Epidermal melanocyte (primary cell): ENCODE measurements at regions not wholly inside any gene's neighbourhood (a gene's known extent, or its start where the extent isn't known, plus 50 kb on each side); places are given as distances from the start of the nearest gene placed in this dataset.
"Not testable (repeated sequence)": the region's sequence is repeated elsewhere in the genome, so short reads cannot be mapped to it uniquely, and the experiment has no call there.

Experiments used
- DNase-seq: peaks from one replicate; pipeline ENCODE4 v3.0.0; 2011; ENCODE audit warnings: low spot score; ENCODE audit not compliant: insufficient read length

DNA sequence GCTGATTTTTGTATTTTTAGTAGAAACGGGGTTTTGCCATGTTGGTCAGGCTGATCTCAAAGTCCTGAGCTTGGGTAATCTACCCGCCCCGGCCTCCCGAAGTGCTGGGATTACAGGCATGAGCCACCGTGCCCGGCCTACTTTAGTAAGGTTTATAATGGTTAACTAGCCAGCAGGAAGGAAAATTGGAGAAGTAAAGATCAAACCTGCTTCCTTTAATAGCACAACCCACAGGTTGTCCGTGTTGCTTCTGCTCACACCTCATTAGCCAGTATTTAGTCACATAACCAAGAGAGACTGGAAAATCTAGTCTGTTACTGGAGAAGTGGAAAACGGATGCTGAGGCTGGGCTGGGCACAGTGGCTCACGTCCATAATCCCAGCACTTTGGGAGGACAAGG lies 51.9 kb upstream of the TBL1XR1 start:
- no peak for DNase-seq

DNA sequence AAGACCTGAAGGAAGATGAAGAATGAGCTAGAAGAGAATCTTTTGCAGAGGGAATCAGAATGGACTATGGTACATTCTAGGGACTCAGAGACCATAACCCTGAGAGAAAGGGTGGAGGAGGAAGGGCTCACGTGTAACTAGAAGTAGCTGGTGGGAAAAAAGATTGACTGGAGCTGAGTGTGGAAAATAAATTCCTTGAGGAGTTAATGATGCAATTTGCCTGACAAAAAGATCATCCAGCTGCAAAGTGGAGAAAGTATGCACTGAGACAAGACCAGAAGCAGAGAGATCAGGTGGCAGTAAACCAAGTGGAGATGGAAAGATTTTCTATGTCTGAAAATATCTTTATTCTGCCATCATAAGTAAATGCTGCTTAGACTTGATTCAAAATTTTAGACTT lies 52.9 kb upstream of the TBL1XR1 start:
- no peak for DNase-seq

DNA sequence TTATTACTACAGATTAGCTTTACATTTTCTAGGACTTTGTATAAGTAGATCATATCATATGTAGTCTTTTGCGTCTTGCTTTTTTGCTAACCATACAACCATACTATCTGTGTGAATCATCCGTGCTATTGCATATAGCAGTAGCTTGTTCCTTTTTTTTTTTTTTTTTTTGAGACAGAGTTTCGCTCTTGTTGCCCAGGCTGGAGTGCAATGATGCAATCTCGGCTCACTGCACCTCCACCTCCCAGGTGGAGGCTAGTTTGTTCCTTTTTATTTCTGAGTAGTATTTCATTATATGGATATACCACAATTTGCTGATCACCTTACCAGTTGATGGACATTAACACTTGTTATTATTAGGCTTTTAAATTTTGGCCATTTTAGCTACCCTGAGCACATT lies 54.5 kb upstream of the TBL1XR1 start:
- DNase-seq = no peak

DNA sequence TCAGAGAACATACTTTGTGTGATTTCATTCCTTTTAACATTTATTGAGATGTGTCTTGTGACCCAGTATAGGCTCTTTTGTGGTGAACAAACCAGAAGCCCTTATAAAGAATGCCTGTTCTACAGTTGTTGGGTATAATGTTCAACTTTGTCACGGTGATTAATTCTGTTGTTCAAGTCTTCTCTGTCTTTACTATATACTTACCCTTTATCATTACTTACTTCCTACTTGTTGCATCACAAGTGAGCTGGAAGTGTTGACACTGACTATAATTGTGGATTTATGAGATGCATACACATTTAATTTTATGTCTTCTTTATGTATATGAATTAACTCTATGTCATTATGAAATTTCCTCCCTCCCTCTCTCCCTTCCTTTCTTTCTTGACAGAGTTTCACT lies 59.7 kb upstream of the TBL1XR1 start:
- DNase-seq = no peak

GRCh38 chr3:177257625-177258024 lies 60.3 kb upstream of the TBL1XR1 start:
- DNase-seq = no peak

- DNase-seq = no peak
These were observed 65.1 kb upstream of the TBL1XR1 start for GRCh38 chr3:177262396-177262795.

GRCh38 chr3:177263615-177264368 lies 66.5 kb upstream of the TBL1XR1 start:
- no peak for DNase-seq

DNA sequence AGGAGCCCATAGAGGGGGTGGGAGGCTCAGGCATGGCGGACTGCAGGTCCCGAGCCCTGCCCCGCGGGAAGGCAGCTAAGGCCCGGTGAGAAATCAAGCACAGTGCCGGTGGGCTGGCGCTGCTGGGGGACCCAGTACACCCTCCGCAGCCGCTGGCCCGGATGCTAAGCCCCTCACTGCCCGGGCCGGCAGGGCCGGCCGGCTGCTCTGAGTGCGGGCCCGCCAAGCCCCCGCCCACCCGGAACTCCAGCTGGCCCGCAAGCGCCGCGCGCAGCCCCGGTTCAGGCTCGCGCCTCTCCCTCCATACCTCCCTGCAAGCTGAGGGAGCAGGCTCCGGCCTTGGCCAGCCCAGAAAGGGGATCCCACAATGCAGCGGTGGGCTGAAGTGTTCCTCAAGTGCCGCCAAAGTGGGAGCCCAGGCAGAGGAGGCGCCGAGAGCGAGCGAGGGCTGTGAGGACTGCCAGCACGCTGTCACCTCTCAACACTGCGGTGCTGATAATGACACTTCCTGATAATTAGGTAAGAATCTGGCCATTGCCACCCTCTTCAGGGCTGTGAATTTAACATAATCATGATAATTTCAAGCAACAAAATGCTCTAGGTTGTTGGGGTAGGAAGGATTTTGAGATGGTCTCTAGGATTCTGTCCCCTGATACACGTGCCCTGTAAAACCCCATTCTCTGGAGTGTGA lies 74.7 kb upstream of the TBL1XR1 start:
- DNase-seq = not testable (repeated sequence)

- DNase-seq = no peak
These were observed 80.7 kb upstream of the TBL1XR1 start for GRCh38 chr3:177278016-177278415.

GRCh38 chr3:177279118-177279815 lies 82.0 kb upstream of the TBL1XR1 start:
- no peak for DNase-seq

GRCh38 chr3:177281292-177282118 lies 84.2 kb upstream of the TBL1XR1 start:
- DNase-seq = no peak

DNA sequence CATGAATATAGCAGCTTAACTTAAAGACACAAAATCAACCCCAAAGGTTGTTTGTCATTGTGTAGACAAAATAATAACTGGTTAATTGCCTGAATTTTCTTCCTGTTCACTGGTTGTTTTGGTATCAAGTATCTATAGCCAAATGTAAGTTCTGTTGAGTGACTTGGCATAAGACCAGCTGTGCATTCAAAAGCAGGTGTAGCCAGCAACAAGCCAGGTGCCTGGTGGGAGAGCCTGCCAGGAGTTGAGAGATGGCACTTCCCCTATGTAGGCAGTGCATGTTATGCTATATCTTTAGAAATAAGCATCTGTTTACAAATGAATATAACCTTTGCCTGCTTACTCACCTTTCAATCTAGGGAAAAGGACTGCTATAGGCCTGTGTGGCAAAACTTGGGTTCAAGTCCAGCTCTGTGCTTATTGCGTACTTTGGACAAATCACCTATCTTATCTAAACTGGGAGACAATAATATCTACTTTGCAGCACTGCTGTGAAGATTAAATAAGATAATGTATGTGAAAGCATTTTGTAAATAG lies 84.9 kb upstream of the TBL1XR1 start:
- DNase-seq = no peak

DNA sequence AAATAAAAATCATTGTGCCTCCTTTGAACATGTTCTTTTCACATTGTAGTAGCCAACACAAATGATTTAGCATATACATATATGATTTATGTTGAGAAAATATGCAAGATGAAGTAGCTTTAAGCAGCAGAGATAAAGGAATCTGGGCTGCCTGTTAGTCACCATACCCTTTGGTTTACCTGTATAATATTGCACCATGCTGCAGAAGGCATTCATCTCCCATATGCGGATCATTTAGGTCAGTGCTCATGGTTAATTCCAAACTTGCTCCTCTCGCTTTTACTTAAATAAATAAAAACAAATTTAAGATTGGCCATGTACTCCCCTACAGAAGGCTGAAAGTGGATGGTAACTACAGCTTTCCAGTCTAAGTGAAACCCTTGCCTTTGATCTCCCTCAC lies 86.7 kb upstream of the TBL1XR1 start:
- no peak for DNase-seq

- DNase-seq = no peak
These were observed 87.2 kb upstream of the TBL1XR1 start for GRCh38 chr3:177284383-177284881.

- DNase-seq = no peak
These were observed 88.8 kb upstream of the TBL1XR1 start for GRCh38 chr3:177286034-177286433.

GRCh38 chr3:177287231-177287630 lies 89.9 kb upstream of the TBL1XR1 start:
- no peak for DNase-seq

- no peak for DNase-seq
These were observed 93.4 kb upstream of the TBL1XR1 start for GRCh38 chr3:177290633-177291032.

DNA sequence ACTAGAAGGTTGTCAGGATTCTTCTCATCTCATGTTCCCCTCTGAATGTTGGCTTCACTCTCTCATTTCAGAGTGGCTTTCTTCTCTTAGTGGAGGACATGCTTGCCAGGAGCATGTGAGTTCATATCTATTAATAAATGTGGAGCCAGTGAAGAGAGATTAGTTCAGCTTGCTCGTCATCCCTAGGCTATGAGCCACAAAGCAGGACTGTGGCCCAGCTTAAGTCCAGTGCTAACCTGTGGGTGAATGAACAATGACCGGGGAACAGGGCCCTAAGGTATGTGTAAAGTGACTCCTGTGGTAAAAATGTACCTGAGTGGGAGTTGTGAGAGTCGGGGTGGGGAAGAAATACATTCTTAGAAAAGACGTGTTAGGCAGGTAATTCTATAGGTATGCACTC lies 96.9 kb upstream of the TBL1XR1 start:
- peak; percentile 35 for DNase-seq

DNA sequence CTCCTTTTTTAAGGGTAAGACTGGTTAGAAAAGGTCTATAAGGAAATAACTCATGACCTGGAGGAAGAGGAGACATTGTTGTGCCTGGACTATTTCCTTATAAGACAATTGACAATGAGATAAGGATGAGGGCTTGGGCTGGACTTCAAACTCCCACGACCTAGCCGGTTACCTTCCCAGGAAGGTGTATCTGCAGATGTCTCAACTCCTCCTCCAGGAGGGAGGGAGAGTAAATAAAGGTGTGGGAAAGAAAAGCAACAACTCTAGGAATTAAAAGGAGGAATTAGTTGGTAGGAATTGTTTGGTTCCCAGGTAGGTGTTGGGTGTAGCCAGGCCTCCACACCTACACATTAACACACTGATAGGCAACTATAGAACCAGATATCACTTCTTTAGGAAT lies 97.8 kb upstream of the TBL1XR1 start:
- no peak for DNase-seq

DNA sequence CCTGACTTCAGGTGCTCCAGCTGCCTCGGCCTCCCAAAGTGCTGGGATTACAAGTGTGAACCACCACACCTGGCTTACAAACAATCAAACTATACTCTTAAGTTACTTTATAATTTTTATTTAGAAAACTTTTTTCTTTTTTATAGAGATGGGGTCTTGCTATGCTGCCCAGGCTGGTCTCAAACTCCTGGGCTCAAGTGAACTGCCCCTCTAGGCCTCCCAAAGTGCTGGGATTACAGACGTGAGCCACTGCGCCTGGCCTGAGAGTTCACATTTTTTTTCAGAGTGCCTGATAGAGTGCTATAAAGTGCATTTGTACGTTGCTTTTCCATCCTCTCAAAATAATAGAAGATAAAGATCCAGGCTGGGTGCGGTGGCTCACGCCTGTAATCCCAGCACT lies 102.0 kb upstream of the TBL1XR1 start:
- DNase-seq = no peak
